NB4 (cell line): ENCODE measurements at regions not wholly inside any gene's neighbourhood (a gene's known extent, or its start where the extent isn't known, plus 50 kb on each side); places are given as distances from the start of the nearest gene placed in this dataset.
"Not testable (repeated sequence)": the region's sequence is repeated elsewhere in the genome, so short reads cannot be mapped to it uniquely, and the experiment has no call there.

Source experiments
- DNase-seq: peaks from one replicate; pipeline ENCODE4 v3.0.0; 2010; ENCODE audit warnings: low read depth
- H3K4me3 ChIP-seq: one replicate; pipeline ENCODE4 v1.5.1; 2011; ENCODE audit warnings: mild to moderate bottlenecking, low read depth, low read length, moderate library complexity
- MYC ChIP-seq: IDR thresholded peaks from 2 replicates; pipeline ENCODE4 v1.6.1; 2011; ENCODE audit warnings: low read depth, low read length
- POLR2A ChIP-seq: IDR thresholded peaks from 2 replicates; pipeline ENCODE4 v1.6.1; 2011; ENCODE audit warnings: mild to moderate bottlenecking; ENCODE audit not compliant: insufficient read length; ENCODE audit errors: extremely low read depth
- TF ChIP-seq, protein P1 (sequence below): IDR thresholded peaks from 2 replicates; pipeline ENCODE4 v1.6.1; 2011; ENCODE audit warnings: low read depth, low read length
- TF ChIP-seq, protein P2 (sequence below): IDR thresholded peaks from one replicate; pipeline ENCODE4 v1.5.1; 2012; ENCODE audit warnings: low read depth, low read length

DNA sequence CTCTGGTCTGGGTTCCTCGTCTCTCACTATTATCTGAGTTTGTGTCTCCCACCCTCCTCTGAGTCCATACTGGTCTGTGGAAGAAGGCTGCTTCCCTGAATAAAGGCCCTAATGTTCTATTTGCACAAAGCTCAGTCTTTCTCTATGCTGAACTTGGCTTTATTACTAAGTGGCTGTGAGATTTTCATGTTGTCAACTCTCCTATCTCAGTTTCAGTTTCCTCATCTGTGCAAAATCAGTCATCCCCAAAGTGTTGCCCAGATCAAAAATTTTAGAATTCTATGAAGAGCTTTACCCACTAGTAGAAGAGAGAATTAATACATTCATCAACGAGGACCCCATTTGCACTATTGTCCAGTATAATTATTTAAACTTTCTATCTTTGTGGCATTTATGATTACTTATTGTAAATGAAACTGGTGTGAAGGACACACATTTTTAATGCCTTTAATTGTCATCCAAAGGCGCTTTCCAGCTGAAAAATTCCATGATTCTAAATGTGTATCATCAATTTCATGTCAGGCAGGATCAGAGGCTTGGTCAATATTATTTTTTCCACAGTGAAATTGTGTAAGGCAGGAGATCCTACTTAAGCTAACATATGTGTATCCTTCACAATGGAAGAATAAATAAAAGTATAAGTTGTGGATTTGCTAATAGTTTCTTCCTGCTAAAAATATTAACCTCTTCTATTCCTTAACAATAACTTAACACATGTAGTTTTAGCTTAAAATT lies 79.1 kb upstream of the EEA1 start:
- H3K4me3 ChIP-seq: no peak overlapping the region
- TF ChIP-seq, protein P1, sequence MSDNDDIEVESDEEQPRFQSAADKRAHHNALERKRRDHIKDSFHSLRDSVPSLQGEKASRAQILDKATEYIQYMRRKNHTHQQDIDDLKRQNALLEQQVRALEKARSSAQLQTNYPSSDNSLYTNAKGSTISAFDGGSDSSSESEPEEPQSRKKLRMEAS: no peak
- no peak for TF ChIP-seq MYC
- TF ChIP-seq POLR2A: no peak
- no peak for DNase-seq

DNA sequence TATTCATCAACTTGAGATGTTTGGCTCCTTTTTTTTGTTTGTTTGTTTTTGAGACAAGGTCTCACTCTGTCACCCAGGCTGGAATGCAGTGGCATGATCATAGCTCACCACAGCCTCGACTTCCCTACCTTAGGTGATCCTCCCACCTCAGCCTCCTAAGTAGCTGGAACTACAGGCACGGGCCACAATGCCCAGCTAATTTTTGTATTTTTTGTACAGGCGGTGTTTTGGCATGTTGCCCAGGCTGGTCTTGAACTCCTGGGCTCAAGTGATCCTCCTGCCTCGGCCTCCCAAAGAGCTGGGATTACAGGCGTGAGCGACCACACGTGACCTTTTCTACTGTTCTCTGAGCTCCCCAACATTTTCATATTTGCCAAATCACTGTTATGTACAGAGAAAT lies 79.8 kb upstream of the EEA1 start:
- not testable (repeated sequence) for DNase-seq, H3K4me3 ChIP-seq

DNA sequence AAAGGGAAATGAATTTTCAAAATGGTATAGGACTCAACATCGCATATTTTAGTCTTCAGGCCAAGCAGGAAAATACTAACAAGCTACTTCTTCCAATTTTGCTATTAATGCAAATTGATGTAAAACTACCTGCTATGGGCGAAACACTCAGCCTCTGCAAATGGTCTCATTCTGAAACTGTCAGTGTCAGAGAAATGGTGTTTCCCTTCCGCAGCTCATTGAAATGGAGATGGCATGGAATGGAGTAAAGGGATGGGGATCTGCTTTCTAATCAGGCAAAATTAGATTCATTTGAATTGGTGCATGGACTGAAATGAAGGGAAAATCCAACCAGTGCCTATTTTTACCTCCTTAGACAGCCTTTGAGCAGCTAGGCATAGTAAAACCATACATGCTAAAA lies 80.4 kb upstream of the EEA1 start:
- no peak for TF ChIP-seq POLR2A
- TF ChIP-seq, protein P1: no peak
- TF ChIP-seq, protein P2, sequence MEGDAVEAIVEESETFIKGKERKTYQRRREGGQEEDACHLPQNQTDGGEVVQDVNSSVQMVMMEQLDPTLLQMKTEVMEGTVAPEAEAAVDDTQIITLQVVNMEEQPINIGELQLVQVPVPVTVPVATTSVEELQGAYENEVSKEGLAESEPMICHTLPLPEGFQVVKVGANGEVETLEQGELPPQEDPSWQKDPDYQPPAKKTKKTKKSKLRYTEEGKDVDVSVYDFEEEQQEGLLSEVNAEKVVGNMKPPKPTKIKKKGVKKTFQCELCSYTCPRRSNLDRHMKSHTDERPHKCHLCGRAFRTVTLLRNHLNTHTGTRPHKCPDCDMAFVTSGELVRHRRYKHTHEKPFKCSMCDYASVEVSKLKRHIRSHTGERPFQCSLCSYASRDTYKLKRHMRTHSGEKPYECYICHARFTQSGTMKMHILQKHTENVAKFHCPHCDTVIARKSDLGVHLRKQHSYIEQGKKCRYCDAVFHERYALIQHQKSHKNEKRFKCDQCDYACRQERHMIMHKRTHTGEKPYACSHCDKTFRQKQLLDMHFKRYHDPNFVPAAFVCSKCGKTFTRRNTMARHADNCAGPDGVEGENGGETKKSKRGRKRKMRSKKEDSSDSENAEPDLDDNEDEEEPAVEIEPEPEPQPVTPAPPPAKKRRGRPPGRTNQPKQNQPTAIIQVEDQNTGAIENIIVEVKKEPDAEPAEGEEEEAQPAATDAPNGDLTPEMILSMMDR: no peak
- no peak for TF ChIP-seq MYC
- H3K4me3 ChIP-seq: no peak overlapping the region
- DNase-seq: no peak

DNA sequence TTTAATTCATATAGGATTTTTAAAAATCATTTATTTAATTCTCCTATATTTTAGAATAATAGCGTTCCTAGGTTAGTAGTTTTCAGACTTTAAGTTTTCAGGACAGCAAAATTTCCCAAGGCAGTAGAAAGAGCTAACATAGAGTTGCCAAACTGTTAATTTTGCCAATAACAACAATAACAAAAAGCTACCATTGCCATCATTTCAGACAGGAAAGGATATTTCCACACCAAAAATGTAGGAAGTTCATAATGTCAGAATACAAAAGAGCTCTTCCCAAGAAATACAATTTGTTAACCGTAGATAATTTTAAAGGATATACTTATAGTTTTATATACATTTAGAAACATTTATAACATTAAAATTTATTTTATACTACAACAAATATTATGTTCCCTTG lies 81.4 kb upstream of the EEA1 start:
- no peak overlapping the region for H3K4me3 ChIP-seq
- TF ChIP-seq, protein P1: no peak
- no peak for TF ChIP-seq MYC
- no peak for TF ChIP-seq POLR2A
- DNase-seq: no peak

DNA sequence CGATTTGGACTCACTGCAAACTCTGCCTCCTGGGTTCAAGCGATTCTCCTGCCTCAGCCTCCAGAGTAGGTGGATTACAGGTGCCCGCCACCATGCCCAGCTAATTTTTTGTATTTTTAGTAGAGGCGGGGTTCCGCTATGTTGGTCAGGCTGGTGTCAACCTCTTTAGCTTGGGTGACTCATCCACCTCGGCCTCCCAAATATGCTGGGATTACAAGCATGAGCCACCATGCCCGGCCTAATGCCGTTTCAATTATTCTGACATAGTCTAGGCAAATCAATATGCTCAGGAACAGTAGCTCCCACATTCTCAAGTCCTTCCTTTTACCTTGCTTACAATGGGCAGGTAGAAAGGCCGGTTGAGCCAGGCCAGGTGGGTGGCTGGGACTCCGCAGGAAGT lies 82.0 kb upstream of the EEA1 start:
- TF ChIP-seq POLR2A (no peak), MYC (no peak)
- TF ChIP-seq, protein P2: no peak
- TF ChIP-seq, protein P1: no peak
- H3K4me3 ChIP-seq: no peak overlapping the region
- no peak for DNase-seq

DNA sequence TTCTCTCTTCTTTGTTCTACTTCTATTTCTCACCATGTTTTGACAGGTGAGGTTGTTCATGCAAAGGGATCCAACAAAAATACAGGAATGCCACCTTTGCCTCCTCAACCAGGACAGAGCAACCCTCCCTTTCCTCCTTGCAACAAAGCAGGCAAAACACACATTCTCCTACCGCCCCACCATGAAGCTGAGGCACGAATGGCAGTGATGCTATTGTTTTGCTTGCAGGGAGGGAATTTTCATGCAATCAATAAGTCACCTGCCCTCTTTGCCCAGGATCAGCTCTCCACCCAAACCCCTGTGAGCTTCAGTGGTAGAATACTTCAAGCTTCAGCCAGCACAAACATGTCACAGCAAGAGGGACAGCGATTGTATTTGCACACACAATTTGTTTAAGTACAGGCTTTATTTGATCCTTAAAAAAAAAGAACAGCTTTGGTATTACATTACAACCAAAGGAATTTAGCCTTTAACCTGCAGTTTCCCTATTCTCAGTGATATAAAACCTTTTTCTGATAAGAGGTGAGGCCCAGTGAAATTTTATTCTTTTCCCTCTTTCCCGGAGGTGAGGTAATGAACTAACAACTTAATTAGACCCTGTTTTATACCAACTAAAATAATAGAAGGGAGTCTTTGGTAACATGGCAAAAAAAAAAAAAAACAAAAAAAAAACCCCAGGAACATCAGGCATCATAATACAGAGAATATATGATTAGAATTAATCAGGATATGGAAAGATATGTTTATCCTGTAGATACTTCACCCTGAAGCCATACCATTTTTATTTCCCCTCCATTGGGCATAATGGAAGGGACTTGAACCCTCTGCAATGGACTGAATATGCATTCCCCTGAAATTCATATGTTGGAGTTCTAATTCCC lies 87.0 kb upstream of the EEA1 start:
- DNase-seq: no peak

More for the DNA sequence above, 87.0 kb upstream of the EEA1 start:
- TF ChIP-seq POLR2A (no peak), MYC (no peak)
- TF ChIP-seq, protein P1: no peak
- TF ChIP-seq, protein P2: no peak
- no peak overlapping the region for H3K4me3 ChIP-seq
